K562 (cell line): ENCODE measurements at regions not wholly inside any gene's neighbourhood (a gene's known extent, or its start where the extent isn't known, plus 50 kb on each side); places are given as distances from the start of the nearest gene placed in this dataset.

Experiments
- ATAC-seq: fragments of 200-7000 bp; cut with Tn5 transposase; 3 replicates; pipeline ENCODE4 v1.9.1; 2020; ENCODE audit warnings: moderate library complexity
- BruUV-seq: library from RNA; stranded (reverse); fragments of 400-500 nt; replicated peaks from 2 replicates; lab custom pipeline; 2021; lab: Mats Ljungman, UMichigan
- CTCF ChIA-PET: fragments of 300-600 bp; formaldehyde crosslinking; extraction: SDS; loops from one replicate; lab custom pipeline; 2021; ENCODE audit warnings: low intra/inter-chr PET ratio; lab: Yijun Ruan, JAX
- POLR2A ChIA-PET: fragments of 300-600, 350-650 bp; sonication (Branson Sonifier 250); formaldehyde crosslinking; extraction: SDS; loops from one replicate; lab custom pipeline; 2021; ENCODE audit warnings: antibody characterized with exemption, inconsistent platforms; lab: Yijun Ruan, JAX
- DNase-seq, 4 experiments: peaks; one replicate each; pipeline versions ENCODE4 v3.0.0 to v3.0.0-alpha.2; 2011 to 2018; ENCODE audit warnings: low spot score in 3 of 4, mixed read lengths in 3 of 4; ENCODE audit errors: extremely low read depth in 1 of 4
- FAIRE-seq: peaks from 2 replicates; lab custom pipeline; 2011; peaks lifted over from hg19 to GRCh38; lab: Jason Lieb, UNC
- H2AFZ ChIP-seq: 2 replicates; pipeline ENCODE4 v1.6.0; 2011; ENCODE audit warnings: low read depth, low read length, control low read depth, inconsistent platforms
- H3K27ac ChIP-seq: fragments of 200-600 bp; 3 replicates; pipeline ENCODE4 v1.8.0; 2011; ENCODE audit warnings: low read depth, mild to moderate bottlenecking, control low read depth, inconsistent platforms, low read length, moderate library complexity, mixed read lengths; ENCODE audit errors: extremely low read depth
- H3K27me3 ChIP-seq, 2 experiments: fragments of 300-600 bp in 1 of 2; 2 replicates in 1 of 2; 3 replicates in 1 of 2; pipeline versions ENCODE4 v1.6.0 to v1.8.0; 2011; ENCODE audit warnings: inconsistent platforms in 2 of 2, low read length in 2 of 2, mild to moderate bottlenecking in 1 of 2, mixed read lengths in 1 of 2, moderate library complexity in 1 of 2; ENCODE audit not compliant: control insufficient read depth in 2 of 2, insufficient read depth in 2 of 2
- H3K36me3 ChIP-seq: fragments of 300-600 bp; 3 replicates; pipeline ENCODE4 v1.8.0; 2011; ENCODE audit warnings: mild to moderate bottlenecking, low read length, inconsistent platforms; ENCODE audit not compliant: control insufficient read depth, insufficient read depth
- H3K4me1 ChIP-seq, 2 experiments: fragments of 200-600 bp in 1 of 2; replicated peaks in 1 of 2; 2 replicates in 1 of 2; 3 replicates in 1 of 2; pipeline versions ENCODE4 v1.5.1 to v1.8.0; 2011; ENCODE audit warnings: inconsistent platforms in 2 of 2, low read length in 2 of 2, mild to moderate bottlenecking in 1 of 2, mixed read lengths in 1 of 2, moderate library complexity in 1 of 2; ENCODE audit not compliant: control insufficient read depth in 2 of 2, insufficient read depth in 2 of 2
- H3K4me2 ChIP-seq: 2 replicates; pipeline ENCODE4 v1.6.1; 2011; ENCODE audit warnings: low read length, control low read depth, inconsistent platforms, mixed read lengths; ENCODE audit not compliant: insufficient read depth
- H3K4me3 ChIP-seq: fragments of 200-600 bp; sonication (generic), shearing (Covaris generic); 2 replicates; pipeline ENCODE4 v1.5.1; 2016; ENCODE audit warnings: control low read depth, inconsistent platforms
- H3K79me2 ChIP-seq: fragments of 200-600 bp; 3 replicates; pipeline ENCODE4 v1.8.0; 2011; ENCODE audit warnings: low read length, inconsistent platforms; ENCODE audit not compliant: control insufficient read depth, insufficient read depth
- H3K9ac ChIP-seq, 2 experiments: 2 replicates each; pipeline versions ENCODE4 v1.6.0 to v1.6.1; 2011; ENCODE audit warnings: low read depth in 2 of 2, low read length in 2 of 2, control low read depth in 1 of 2, inconsistent platforms in 1 of 2, mild to moderate bottlenecking in 1 of 2, mixed read lengths in 1 of 2; ENCODE audit not compliant: insufficient read depth in 1 of 2
- H3K9me1 ChIP-seq: one replicate; pipeline ENCODE4 v1.6.0; 2011; ENCODE audit warnings: inconsistent platforms, mild to moderate bottlenecking, low read length, moderate library complexity; ENCODE audit not compliant: control insufficient read depth, insufficient read depth
- H3K9me3 ChIP-seq: replicated peaks from 2 replicates; pipeline ENCODE4 v1.5.1; 2011; ENCODE audit warnings: low read depth, low read length, inconsistent platforms; ENCODE audit not compliant: control insufficient read depth, insufficient read depth
- H4K20me1 ChIP-seq: replicated peaks from 2 replicates; pipeline ENCODE4 v1.6.1; 2011; ENCODE audit warnings: low read length, inconsistent platforms, mixed read lengths; ENCODE audit not compliant: control insufficient read depth, insufficient read depth
- ASH1L ChIP-seq: fragments of 450-650 bp; IDR thresholded peaks from 2 replicates; pipeline ENCODE4 v1.6.1; 2018; ENCODE audit warnings: borderline replicate concordance, mild to moderate bottlenecking, low read depth; ENCODE audit not compliant: partially characterized antibody
- DIDO1 ChIP-seq: fragments of 450-650 bp; IDR thresholded peaks from 2 replicates; pipeline ENCODE4 v1.6.1; 2016; ENCODE audit warnings: low read depth, missing biosample characterization, missing genetic modification characterization
- KDM4B ChIP-seq, 2 experiments: fragments of 450-650 bp in 1 of 2; sonication (generic) in 1 of 2; IDR thresholded peaks; 2 replicates each; pipeline ENCODE4 v1.6.1; 2016 to 2017; ENCODE audit warnings: borderline replicate concordance in 2 of 2, antibody characterized with exemption in 1 of 2, low read depth in 1 of 2, mild to moderate bottlenecking in 1 of 2
- PCBP1 ChIP-seq: fragments of 200-400 bp; formaldehyde crosslinking; IDR thresholded peaks from 2 replicates; pipeline ENCODE4 v1.6.1; 2018; ENCODE audit warnings: mild to moderate bottlenecking, low read depth, low read length; ENCODE audit not compliant: poor library complexity, severe bottlenecking
- THRA ChIP-seq: fragments of 450-650 bp; IDR thresholded peaks from 2 replicates; pipeline ENCODE4 v1.6.1; 2017; ENCODE audit warnings: mild to moderate bottlenecking, moderate library complexity
- THRB ChIP-seq: fragments of 450-650 bp; formaldehyde crosslinking; conservative IDR thresholded peaks from 2 replicates; pipeline ENCODE4 v1.4.0; 2022; ENCODE audit warnings: mild to moderate bottlenecking, missing genetic modification characterization
- XRCC5 ChIP-seq: fragments of 200-400 bp; formaldehyde crosslinking; IDR thresholded peaks from 2 replicates; pipeline ENCODE4 v1.6.1; 2017; ENCODE audit warnings: low read depth, mild to moderate bottlenecking, low read length
- ZNF717 ChIP-seq: fragments of 250-450 bp; sonication (Bioruptor Pico); IDR thresholded peaks from 2 replicates; pipeline ENCODE4 v1.5.0; 2021
- WGBS: fragments of 100-300 bp; shearing (Covaris generic); methylation state at CpG from one replicate; pipeline ENCODE4 v1.1.6; 2016; ENCODE audit warnings: low coverage, mixed read lengths; ENCODE audit not compliant: insufficient coverage; ENCODE audit errors: missing lambda C conversion rate; 5-methylcytosine and 5-hydroxymethylcytosine counted together
- in situ Hi-C: fragments of 300-500 bp; cut with MboI; formaldehyde crosslinking; loops from 4 replicates; pipeline ENCODE4 v1.15.0; 2018; ENCODE audit warnings: inconsistent platforms, mixed read lengths
- intact Hi-C: fragments of 100-400 bp; cut with micrococcal nuclease; formaldehyde crosslinking; loops from 2 replicates; pipeline ENCODE4 v1.14.2; 2022
- TF ChIP-seq, protein P1 (sequence below): fragments of 250-450 bp; sonication (Bioruptor Pico); IDR thresholded peaks from 2 replicates; pipeline ENCODE4 v1.4.0; 2020
- TF ChIP-seq, protein P2 (sequence below): IDR thresholded peaks from 2 replicates; pipeline ENCODE4 v1.6.1; 2012; ENCODE audit warnings: low read depth, low read length, improper control_type of control experiment, borderline replicate concordance
- TF ChIP-seq, protein P3 (sequence below): sonication (generic); IDR thresholded peaks from 2 replicates; pipeline ENCODE4 v1.6.1; 2016

GRCh38 chr7:112887976-112888375 lies 97.8 kb upstream of the TMEM168 start:
- Histone ChIP-seq H3K27me3 (no peaks in the 10 kb centered on the region), H3K79me2 (no peaks in the 10 kb centered on the region), H3K9me1 (no peaks in the 10 kb centered on the region), H3K9me3 (no peaks in the 10 kb centered on the region), H3K4me1 (no peaks in the 10 kb centered on the region; a peak in 1 of 5 replicates), H2AFZ (no peak overlapping the region), H4K20me1 (no peaks in the 10 kb centered on the region), H3K27ac (no peak overlapping the region), H3K4me2 (no peak overlapping the region), H3K4me3 (no peak overlapping the region), H3K36me3 (no peaks in the 10 kb centered on the region), H3K9ac (no peak overlapping the region)
- intact Hi-C loops (no loop called here), in situ Hi-C loops (loop anchor here (25.0 kb wide), 1 partner anchor 1126 kb away; no protein-coding TSS in a partner anchor)
- ATAC-seq, result no peak
- no TSS peak for BruUV-seq
- FAIRE-seq, result no peak
- WGBS, result 0% methylated on average over 1 of the region's 1 CpG
- DNase-seq, result no peak
- ChIA-PET POLR2A (no interaction called here), CTCF (no interaction called here)
- TF ChIP-seq, protein P1, sequence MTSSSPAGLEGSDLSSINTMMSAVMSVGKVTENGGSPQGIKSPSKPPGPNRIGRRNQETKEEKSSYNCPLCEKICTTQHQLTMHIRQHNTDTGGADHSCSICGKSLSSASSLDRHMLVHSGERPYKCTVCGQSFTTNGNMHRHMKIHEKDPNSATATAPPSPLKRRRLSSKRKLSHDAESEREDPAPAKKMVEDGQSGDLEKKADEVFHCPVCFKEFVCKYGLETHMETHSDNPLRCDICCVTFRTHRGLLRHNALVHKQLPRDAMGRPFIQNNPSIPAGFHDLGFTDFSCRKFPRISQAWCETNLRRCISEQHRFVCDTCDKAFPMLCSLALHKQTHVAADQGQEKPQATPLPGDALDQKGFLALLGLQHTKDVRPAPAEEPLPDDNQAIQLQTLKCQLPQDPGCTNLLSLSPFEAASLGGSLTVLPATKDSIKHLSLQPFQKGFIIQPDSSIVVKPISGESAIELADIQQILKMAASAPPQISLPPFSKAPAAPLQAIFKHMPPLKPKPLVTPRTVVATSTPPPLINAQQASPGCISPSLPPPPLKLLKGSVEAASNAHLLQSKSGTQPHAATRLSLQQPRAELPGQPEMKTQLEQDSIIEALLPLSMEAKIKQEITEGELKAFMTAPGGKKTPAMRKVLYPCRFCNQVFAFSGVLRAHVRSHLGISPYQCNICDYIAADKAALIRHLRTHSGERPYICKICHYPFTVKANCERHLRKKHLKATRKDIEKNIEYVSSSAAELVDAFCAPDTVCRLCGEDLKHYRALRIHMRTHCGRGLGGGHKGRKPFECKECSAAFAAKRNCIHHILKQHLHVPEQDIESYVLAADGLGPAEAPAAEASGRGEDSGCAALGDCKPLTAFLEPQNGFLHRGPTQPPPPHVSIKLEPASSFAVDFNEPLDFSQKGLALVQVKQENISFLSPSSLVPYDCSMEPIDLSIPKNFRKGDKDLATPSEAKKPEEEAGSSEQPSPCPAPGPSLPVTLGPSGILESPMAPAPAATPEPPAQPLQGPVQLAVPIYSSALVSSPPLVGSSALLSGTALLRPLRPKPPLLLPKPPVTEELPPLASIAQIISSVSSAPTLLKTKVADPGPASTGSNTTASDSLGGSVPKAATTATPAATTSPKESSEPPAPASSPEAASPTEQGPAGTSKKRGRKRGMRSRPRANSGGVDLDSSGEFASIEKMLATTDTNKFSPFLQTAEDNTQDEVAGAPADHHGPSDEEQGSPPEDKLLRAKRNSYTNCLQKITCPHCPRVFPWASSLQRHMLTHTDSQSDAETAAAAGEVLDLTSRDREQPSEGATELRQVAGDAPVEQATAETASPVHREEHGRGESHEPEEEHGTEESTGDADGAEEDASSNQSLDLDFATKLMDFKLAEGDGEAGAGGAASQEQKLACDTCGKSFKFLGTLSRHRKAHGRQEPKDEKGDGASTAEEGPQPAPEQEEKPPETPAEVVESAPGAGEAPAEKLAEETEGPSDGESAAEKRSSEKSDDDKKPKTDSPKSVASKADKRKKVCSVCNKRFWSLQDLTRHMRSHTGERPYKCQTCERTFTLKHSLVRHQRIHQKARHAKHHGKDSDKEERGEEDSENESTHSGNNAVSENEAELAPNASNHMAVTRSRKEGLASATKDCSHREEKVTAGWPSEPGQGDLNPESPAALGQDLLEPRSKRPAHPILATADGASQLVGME (CRISPR knock-in tag), result no peak
- TF ChIP-seq THRB (no peak), ASH1L (no peak), THRA (no peak), PCBP1 (no peak), ZNF717 (no peak), DIDO1 (tag) (no peak), XRCC5 (no peak), KDM4B (IDR thresholded peaks at IDR 0.05; ENCODE audit: borderline replicate concordance in 2 of 2, low read depth in 1 of 2) (no peak)
- TF ChIP-seq, protein P2, sequence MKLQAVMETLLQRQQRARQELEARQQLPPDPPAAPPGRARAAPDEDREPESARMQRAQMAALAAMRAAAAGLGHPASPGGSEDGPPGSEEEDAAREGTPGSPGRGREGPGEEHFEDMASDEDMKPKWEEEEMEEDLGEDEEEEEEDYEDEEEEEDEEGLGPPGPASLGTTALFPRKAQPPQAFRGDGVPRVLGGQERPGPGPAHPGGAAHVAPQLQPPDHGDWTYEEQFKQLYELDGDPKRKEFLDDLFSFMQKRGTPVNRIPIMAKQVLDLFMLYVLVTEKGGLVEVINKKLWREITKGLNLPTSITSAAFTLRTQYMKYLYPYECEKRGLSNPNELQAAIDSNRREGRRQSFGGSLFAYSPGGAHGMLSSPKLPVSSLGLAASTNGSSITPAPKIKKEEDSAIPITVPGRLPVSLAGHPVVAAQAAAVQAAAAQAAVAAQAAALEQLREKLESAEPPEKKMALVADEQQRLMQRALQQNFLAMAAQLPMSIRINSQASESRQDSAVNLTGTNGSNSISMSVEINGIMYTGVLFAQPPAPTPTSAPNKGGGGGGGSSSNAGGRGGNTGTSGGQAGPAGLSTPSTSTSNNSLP, result no peak
- TF ChIP-seq, protein P3, sequence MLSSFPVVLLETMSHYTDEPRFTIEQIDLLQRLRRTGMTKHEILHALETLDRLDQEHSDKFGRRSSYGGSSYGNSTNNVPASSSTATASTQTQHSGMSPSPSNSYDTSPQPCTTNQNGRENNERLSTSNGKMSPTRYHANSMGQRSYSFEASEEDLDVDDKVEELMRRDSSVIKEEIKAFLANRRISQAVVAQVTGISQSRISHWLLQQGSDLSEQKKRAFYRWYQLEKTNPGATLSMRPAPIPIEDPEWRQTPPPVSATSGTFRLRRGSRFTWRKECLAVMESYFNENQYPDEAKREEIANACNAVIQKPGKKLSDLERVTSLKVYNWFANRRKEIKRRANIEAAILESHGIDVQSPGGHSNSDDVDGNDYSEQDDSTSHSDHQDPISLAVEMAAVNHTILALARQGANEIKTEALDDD, result no peak
